PC-3 (cell line): ENCODE measurements at regions not wholly inside any gene's neighbourhood (a gene's known extent, or its start where the extent isn't known, plus 50 kb on each side); places are given as distances from the start of the nearest gene placed in this dataset.

ENCODE experiments used
- ATAC-seq: fragments of 200-7000 bp; cut with Tn5 transposase; 2 replicates; pipeline ENCODE4 v1.9.1; 2020; ENCODE audit warnings: mild to moderate bottlenecking, moderate library complexity
- BruUV-seq: library from RNA; stranded (reverse); fragments of 400-500 nt; replicated peaks from 2 replicates; lab custom pipeline; 2021; lab: Mats Ljungman, UMichigan
- CTCF ChIA-PET: fragments of 300-600 bp; sonication (Branson Sonifier 250); formaldehyde crosslinking; loops from one replicate; lab custom pipeline; 2022; ENCODE audit warnings: antibody characterized with exemption; lab: Charles Lee
- POLR2A ChIA-PET: fragments of 300-600 bp; sonication (Branson Sonifier 250); formaldehyde crosslinking; loops from one replicate; lab custom pipeline; 2022; ENCODE audit warnings: antibody characterized with exemption; ENCODE audit not compliant: unreplicated experiment; lab: Charles Lee
- DNase-seq: peaks from one replicate; pipeline ENCODE4 v3.0.0-alpha.2; 2015
- H2AFZ ChIP-seq: fragments of 300-600 bp; sonication (generic); 2 replicates; pipeline ENCODE4 v1.6.0; 2016; ENCODE audit warnings: antibody characterized with exemption, low read length
- H3F3A ChIP-seq: fragments of 300-600 bp; sonication (generic); one replicate; pipeline ENCODE4 v1.6.0; 2017; ENCODE audit warnings: antibody characterized with exemption, low read length, control low read depth, mild to moderate bottlenecking; ENCODE audit not compliant: unreplicated experiment
- H3K27ac ChIP-seq: fragments of 300-600 bp; sonication (generic); 2 replicates; pipeline ENCODE4 v1.5.1; 2016; ENCODE audit warnings: mild to moderate bottlenecking, low read length
- H3K27me3 ChIP-seq: fragments of 300-600 bp; sonication (generic); 2 replicates; pipeline ENCODE4 v1.6.1; 2016; ENCODE audit warnings: low read length, mixed read lengths
- H3K36me3 ChIP-seq: fragments of 300-600 bp; sonication (generic); 2 replicates; pipeline ENCODE4 v1.6.1; 2016; ENCODE audit warnings: low read depth, mixed run types, low read length, mixed read lengths
- H3K4me1 ChIP-seq: fragments of 300-600 bp; sonication (generic); 2 replicates; pipeline ENCODE4 v1.5.1; 2016; ENCODE audit warnings: low read length; ENCODE audit not compliant: insufficient read depth
- H3K4me2 ChIP-seq: fragments of 300-600 bp; sonication (generic); 2 replicates; pipeline ENCODE4 v1.6.0; 2016; ENCODE audit warnings: low read length
- H3K4me3 ChIP-seq: fragments of 300-600 bp; sonication (generic); 2 replicates; pipeline ENCODE4 v1.5.1; 2016; ENCODE audit warnings: mild to moderate bottlenecking, low read length, mixed read lengths
- H3K79me2 ChIP-seq: fragments of 300-600 bp; sonication (generic); 2 replicates; pipeline ENCODE4 v1.6.1; 2017; ENCODE audit warnings: low read length, mixed read lengths
- H3K9ac ChIP-seq: fragments of 300-600 bp; sonication (generic); 2 replicates; pipeline ENCODE4 v1.6.0; 2016; ENCODE audit warnings: mild to moderate bottlenecking, low read length
- H3K9me2 ChIP-seq: fragments of 300-600 bp; sonication (generic); replicated peaks from 2 replicates; pipeline ENCODE4 v1.6.1; 2016; ENCODE audit warnings: mixed run types, low read length, mixed read lengths
- H3K9me3 ChIP-seq: fragments of 300-600 bp; sonication (generic); 2 replicates; pipeline ENCODE4 v1.6.1; 2016; ENCODE audit warnings: low read length, mixed read lengths
- H4K20me1 ChIP-seq: fragments of 300-600 bp; sonication (generic); 2 replicates; pipeline ENCODE4 v1.6.1; 2016; ENCODE audit warnings: low read length, mixed read lengths
- EZH2 ChIP-seq: fragments of 300-600 bp; sonication (generic); IDR thresholded peaks from one replicate; pipeline ENCODE4 v1.6.1; 2017; ENCODE audit warnings: antibody characterized with exemption, mild to moderate bottlenecking, low read length; ENCODE audit not compliant: unreplicated experiment
- EZH2phosphoT487 ChIP-seq: fragments of 300-600 bp; sonication (generic); IDR thresholded peaks from 2 replicates; pipeline ENCODE4 v1.6.1; 2018; ENCODE audit warnings: mild to moderate bottlenecking, antibody characterized with exemption, low read length, borderline replicate concordance
- intact Hi-C: fragments of 100-400 bp; cut with micrococcal nuclease; formaldehyde crosslinking; loops from 2 replicates; pipeline ENCODE4 v1.9.0; 2023
- TF ChIP-seq, protein P1 (sequence below): fragments of 300-600 bp; sonication (generic); conservative IDR thresholded peaks from 2 replicates; pipeline ENCODE4 v1.5.1; 2017; ENCODE audit warnings: antibody characterized with exemption, low read depth, mild to moderate bottlenecking, low read length

- no peak for TF ChIP-seq EZH2
- TF ChIP-seq, protein P1, sequence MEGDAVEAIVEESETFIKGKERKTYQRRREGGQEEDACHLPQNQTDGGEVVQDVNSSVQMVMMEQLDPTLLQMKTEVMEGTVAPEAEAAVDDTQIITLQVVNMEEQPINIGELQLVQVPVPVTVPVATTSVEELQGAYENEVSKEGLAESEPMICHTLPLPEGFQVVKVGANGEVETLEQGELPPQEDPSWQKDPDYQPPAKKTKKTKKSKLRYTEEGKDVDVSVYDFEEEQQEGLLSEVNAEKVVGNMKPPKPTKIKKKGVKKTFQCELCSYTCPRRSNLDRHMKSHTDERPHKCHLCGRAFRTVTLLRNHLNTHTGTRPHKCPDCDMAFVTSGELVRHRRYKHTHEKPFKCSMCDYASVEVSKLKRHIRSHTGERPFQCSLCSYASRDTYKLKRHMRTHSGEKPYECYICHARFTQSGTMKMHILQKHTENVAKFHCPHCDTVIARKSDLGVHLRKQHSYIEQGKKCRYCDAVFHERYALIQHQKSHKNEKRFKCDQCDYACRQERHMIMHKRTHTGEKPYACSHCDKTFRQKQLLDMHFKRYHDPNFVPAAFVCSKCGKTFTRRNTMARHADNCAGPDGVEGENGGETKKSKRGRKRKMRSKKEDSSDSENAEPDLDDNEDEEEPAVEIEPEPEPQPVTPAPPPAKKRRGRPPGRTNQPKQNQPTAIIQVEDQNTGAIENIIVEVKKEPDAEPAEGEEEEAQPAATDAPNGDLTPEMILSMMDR, result no peak
- Histone ChIP-seq H2AFZ (no peak overlapping the region), H3K27me3 (no peaks in the 10 kb centered on the region), H3K4me2 (no peak overlapping the region), H3K36me3 (no peaks in the 10 kb centered on the region), H3K4me3 (no peak overlapping the region), H3K9me3 (no peaks in the 10 kb centered on the region), H3K79me2 (no peaks in the 10 kb centered on the region), H3F3A (no peaks in the 10 kb centered on the region), H3K9me2 (no peaks in the 10 kb centered on the region), H3K9ac (no peak overlapping the region), H4K20me1 (no peaks in the 10 kb centered on the region), H3K4me1 (no peaks in the 10 kb centered on the region), H3K27ac (no peak overlapping the region)
- ATAC-seq (no peak), DNase-seq (no peak)
- BruUV-seq, result no TSS peak
- ChIA-PET CTCF (no interaction called here), POLR2A (no interaction called here)
- intact Hi-C loops, result no loop called here
These were observed 452.0 kb downstream of the TFEC start for GRCh38 chr7:115578576-115578975.

DNA sequence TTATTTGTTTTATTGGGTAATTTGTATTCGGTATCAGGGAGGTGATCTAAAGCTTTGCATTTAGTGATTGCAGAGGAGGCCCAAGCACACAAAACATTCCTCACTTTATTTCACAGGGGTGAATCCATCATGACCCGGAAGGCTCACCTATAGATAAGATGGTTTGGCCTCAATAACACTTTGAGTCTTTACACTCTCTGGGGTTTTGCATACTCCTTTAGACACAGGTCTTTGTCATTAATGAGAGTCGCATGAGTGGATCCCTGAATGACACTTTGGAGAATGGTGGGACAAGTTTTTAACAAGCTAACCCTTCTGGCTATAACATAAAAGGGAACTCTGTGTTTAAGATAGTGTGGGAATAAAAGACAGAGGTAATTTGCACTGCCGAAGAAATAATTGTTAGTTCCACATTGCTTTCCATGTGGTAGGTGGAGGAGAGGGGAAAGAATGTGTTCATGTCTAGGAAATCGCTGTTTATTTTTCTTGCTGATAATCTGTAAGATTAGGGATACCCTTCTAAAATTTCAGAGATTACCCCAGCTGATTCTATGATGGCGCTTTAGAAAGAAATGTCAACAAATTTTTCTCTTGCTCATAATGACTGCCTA is 455.8 kb downstream of the TFEC start:
- Histone ChIP-seq H3K4me3 (no peak overlapping the region), H3K27ac (no peak overlapping the region), H3K36me3 (no peaks in the 10 kb centered on the region), H3K9ac (no peak overlapping the region), H2AFZ (no peak overlapping the region), H4K20me1 (no peaks in the 10 kb centered on the region), H3K4me2 (no peak overlapping the region), H3K4me1 (no peaks in the 10 kb centered on the region), H3K79me2 (no peaks in the 10 kb centered on the region), H3K9me3 (no peaks in the 10 kb centered on the region), H3K9me2 (no peaks in the 10 kb centered on the region), H3K27me3 (no peaks in the 10 kb centered on the region), H3F3A (no peaks in the 10 kb centered on the region)
- CTCF ChIA-PET, result interaction anchor here (0.6 kb wide), 1 partner anchor 105 kb away, joined by 3 read pairs; no protein-coding TSS in a partner anchor
- TF ChIP-seq EZH2phosphoT487 (no peak), EZH2 (no peak)
- TF ChIP-seq, protein P1, result no peak
- DNase-seq (no peak), ATAC-seq (no peak)
- POLR2A ChIA-PET, result no interaction called here
- intact Hi-C loops, result no loop called here
- no TSS peak for BruUV-seq

DNA sequence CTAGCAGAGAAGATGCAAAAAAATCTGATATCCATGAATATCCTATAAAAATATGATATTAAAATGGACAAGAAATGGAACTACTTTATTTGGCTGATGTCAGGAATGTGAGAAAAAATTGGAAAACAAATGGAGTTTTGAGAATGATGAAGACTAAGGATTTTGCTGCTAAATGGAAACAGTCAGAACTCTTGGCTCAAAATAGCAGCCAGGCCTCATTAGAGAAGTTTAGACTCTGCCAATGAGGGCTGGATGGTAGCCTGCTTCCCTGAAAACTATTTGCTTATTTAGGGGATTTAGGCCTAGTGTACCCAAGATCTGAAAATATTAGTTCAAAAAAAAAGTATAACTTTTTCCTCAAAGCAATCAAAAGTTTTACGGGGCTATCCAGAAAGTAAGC is 458.5 kb downstream of the TFEC start:
- Histone ChIP-seq H3K36me3 (no peaks in the 10 kb centered on the region), H3K27ac (no peak overlapping the region), H3K9me3 (no peaks in the 10 kb centered on the region), H3K4me2 (no peak overlapping the region), H3K4me1 (no peaks in the 10 kb centered on the region), H3K4me3 (no peak overlapping the region), H3K79me2 (no peaks in the 10 kb centered on the region), H3K27me3 (no peaks in the 10 kb centered on the region), H3K9ac (no peak overlapping the region), H2AFZ (no peak overlapping the region), H3K9me2 (no peaks in the 10 kb centered on the region), H3F3A (no peaks in the 10 kb centered on the region), H4K20me1 (no peaks in the 10 kb centered on the region)
- ChIA-PET POLR2A (no interaction called here), CTCF (no interaction called here)
- TF ChIP-seq, protein P1, result no peak
- TF ChIP-seq EZH2phosphoT487 (no peak), EZH2 (no peak)
- intact Hi-C loops, result no loop called here
- ATAC-seq, result no peak
- BruUV-seq, result no TSS peak
- DNase-seq, result no peak
